NCI-H2227 treated with DMSO at 0.1 percent for 48 hours (cell line): ENCODE measurements at regions not wholly inside any gene's neighbourhood (a gene's known extent, or its start where the extent isn't known, plus 50 kb on each side); places are given as distances from the start of the nearest gene placed in this dataset.

Source experiments
- DNase-seq: peaks from one replicate; lab custom pipeline; 2025; lab: John Stamatoyannopoulos, UW

DNA sequence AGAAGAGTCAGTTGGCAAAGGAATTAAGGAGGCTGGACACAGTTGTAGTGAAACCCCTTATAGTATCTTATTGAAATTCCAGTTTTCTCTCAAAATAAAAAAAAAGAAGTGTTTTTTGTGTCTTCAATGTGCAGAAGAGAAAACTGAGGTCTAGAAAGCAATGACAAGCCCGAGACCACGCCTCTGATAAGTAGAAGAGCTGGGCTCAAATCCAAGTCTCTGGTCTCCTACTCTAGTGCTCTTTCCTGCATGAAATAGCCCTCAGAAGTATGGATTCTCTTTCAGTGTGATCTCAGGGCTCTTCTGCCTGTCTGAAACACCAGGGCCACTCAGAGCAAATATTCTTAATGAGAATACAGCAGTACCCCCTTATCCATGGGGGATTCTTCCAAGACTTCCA is 200.9 kb downstream of the KIF18A start:
- DNase-seq: no peak

DNA sequence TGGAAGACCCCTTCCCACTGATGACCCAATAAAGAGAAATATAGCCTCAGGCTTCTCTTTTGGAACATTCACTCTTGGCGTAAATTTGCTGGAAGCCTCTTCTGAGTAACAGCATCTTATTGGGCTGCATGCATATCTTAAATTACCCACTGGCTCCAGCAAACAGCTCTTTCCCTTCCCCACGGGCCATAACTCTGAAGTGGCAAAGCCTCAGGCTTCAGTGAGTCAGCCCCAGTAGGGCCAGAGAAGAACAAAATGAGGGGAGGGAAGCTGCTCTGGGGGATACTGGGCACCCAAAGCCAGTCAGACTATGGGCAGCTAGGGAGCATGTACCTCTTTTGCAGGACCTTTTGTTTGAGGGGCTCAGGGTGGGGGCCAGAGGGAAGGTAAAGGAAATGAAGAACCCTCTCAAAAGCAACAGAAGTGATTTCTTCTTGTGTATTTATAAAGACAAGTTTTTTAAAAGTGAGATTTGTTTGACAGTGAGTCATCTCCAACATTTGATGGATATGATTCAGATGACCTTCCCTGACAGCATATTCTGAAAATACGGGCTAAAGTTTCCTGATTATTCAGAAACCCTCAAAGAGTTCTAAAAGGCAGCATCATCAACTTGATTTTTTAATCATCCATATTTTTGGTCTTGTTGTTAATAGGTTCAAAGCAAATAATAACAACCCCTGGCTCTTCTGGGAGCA is 203.4 kb downstream of the KIF18A start:
- DNase-seq: no peak

DNA sequence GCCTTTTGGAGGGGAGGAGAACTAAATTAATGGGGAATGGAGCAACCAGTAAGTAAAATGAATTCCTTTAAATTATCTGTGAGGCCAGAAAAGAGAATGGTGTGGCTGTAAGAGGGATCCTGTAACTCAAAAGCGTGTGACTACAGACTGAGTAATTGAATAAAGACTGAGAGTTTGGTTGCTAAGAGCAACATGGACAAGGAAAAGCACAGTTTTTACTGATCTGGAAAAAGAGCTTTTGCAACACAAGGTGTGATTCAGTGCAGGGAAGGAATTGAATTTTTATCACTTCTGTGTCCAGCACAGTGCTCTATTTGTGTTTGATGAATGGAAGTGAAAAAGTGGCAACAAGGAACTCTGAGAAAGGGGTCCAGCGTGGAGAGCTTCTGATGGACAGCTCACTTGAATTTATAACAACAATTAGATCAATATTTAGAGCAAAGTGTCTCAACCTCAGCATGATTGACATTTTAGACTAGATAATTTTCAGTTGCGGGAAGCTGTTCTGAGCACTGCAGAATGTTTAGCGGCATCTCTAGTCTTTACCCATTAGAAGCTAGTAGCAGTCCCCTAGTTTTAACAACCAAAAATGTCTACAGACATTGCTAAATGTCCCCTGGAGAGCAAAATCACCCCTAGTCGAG is 202.8 kb upstream of the BDNF start:
- DNase-seq: no peak

DNA sequence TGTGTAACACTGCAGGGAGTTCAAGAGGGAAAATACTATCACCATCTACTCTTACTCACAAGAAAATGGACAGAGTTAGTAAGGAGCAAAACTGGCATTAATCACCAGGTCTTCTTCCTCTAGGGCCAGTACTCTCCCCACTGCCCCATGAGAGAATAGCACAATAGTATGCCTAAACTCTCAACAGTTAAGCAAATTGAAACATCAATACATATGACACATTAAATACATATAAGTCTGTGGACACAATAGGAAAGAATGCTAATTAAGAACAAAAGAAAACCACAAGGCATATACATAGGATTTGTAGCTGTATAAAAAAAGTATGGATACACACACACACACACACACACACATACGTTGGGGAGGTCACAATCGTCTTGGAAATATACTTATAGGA is 197.9 kb upstream of the BDNF start:
- DNase-seq: no peak

DNA sequence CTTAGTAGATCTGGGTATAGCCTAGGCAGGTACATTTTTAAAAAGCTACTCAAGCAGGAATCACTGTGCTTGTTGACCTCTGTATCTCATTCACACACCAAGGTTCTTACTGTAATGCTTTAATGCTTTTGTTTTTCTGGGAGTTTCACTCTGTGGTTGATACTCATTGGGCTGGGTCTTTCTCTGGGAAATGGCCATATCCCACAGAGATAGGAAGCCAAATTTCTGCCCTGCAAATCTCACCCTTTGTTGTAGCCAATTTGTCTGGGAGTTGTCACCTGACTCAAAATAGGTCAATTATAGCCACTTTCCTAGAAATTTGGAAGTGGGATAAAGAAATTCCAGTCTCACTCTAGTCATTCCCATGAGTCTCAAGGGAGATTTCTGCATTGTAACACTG is 195.8 kb upstream of the BDNF start:
- DNase-seq: no peak

DNA sequence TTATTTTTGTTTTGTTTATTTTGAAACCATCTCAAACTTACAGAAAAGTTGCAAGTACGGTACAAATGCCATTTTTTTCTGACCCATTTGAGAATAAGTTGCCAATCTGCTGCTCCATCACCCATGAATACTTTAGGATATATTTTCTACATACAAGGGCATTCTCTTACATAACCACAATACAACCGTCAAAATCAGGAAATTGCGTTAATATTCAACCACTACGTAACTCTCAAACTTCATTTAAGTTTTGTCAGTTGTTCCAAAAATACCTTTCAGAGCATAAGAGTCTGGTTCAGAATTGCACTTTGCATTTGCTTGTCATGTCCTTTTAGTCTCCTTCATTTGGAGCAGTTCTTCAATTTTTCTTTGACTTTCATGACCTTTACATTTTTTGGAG is 194.3 kb upstream of the BDNF start:
- DNase-seq: no peak

GRCh38 chr11:27886857-27887256 is 186.6 kb upstream of the BDNF start:
- DNase-seq: no peak

DNA sequence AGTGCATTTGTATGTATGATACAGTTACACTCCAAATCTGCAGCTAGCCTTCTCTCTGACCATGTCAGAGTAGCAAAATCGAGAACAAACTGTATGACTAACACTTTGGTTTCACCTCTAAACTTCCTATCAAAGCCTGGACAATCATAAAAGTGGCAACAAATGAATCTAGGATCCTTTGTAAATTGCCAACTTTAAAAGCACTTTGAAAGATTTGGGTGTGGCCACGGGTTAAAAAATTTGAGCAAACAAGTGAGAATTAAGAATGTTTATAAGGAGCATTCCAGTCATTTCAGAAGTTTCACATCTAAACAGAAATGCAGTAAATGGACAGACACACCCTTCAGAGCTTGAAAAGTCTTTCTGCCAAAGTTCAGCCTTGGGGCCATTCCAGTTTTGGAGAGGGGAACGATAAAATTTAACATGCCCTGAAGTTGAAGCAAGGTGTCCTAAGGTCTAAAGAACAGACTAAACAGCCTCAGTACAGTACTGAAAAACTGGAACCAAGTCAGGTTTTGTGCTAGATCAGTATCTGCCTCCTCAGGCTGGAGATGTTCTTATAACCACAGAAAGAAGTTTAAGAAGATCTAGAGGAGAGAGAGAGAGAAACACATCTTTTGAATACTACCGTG is 181.9 kb upstream of the BDNF start:
- no peak for DNase-seq

GRCh38 chr11:27875831-27876775 is 175.8 kb upstream of the BDNF start:
- no peak for DNase-seq

DNA sequence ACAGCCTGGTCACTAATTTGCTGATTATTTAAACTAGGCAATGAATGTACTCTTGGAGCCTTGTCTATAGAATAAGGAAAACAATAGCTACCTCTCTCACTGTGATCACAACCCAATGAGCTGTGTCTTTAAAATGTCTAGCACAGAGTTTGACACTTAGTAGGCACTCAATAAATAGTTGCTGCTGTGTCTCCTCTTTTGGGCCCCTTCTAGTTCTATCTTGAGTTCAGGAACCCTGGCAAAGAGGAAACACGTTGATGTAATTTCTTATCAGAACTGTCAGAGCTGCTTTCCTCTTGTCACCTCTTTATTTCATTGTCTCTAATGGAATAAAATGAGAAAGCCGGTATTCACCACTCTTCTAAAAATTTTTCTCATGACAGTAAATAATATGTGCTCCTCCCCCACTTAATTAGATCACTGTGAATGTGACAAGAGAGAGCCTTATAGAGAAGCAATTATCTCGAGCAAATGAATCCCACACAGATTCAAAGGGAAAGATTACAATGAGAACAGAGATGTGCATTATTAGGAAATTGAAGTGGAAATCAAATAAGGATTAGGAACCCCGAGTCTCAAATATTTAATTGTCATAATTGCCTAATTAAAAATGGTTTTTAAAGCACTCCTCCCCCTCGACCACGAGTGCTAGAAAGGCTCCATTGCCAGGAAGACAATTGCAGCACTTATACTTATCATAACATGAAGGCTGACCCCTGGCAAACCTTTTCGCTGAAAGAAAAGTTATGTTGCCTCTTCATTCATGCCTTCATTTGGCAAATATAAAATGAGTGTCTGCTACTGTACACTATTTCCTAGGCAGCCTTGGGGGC is 175.0 kb upstream of the BDNF start:
- DNase-seq: no peak

- DNase-seq: no peak
These were observed 173.4 kb upstream of the BDNF start for GRCh38 chr11:27873664-27874063.

DNA sequence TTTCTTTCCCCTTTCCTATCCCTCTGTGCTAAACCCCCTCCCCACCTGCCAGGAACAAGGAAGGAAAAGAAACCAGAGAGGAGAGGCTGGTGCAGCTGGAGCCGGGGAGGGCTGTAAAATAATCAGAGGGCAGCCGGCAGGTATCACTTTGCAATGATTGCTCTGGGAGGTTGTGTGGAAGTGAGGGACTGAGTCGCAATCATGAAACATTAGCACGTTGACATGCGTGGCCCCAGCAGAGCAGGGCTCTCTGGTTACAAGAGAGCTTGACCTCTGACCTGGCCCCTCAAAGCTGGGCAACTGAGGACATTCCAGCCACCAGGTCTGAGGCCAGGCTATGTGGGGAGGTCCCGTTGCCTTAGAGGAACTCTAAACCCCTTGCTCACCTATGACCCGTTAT is 170.8 kb upstream of the BDNF start:
- DNase-seq: no peak

DNA sequence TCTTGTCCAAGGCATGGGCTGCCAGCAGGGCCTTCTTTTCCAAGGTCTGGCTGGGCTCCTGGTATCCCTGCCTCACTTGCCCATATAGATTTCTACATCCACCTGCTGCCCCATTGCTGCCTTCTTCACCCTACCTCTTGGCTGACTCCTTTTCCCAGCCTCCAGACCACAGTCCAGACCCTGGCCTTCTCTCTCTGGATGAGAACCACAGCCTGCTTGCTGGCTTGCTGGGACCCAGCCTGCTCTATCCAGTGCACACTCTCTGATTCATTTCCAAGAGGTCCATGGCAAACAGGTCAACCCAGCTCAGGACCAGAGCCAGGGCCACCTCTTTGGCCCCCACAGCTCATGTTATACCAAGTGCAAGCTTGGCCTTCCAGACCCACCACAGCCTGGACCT is 169.4 kb upstream of the BDNF start:
- DNase-seq: no peak

- no peak for DNase-seq
These were observed 168.5 kb upstream of the BDNF start for GRCh38 chr11:27868709-27869108.

DNA sequence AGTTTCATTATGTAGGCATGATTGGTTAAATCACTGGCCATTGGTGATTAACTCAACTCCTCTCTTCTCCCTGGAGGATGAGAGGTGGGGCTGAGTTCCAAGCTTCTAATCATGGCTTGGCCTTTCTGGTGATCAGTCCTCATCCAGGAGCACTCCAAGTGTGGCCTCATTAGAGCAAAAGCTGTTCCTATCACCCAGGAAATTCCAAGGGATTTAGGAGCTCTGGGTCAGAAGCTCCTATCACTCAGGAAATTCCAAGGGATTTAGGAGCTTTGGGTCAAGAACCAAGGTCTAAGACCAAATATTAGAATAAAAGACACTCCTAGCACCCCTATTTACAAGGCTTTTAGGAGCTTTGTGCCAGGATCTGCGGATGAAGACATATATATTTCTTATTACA is 168.0 kb upstream of the BDNF start:
- no peak for DNase-seq

DNA sequence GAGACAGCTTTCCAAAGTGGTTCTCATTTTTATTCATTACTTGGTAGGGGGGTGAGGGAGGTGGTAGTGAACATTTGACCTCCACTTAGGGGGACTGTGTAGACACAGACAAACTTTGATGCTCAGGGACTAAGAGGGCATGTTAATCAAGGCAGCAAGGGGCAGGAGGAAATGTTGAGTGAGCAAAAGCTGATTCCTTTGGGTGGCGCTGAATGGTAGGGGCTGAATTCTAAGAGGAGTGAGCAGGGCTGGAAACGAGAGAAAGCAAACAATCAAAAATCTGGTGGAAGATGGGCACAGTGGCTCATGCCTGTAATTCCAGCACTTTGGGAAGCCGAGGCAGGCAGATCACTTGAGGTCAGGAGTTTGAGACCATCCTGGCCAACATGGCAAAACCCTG is 164.8 kb upstream of the BDNF start:
- DNase-seq: no peak

DNA sequence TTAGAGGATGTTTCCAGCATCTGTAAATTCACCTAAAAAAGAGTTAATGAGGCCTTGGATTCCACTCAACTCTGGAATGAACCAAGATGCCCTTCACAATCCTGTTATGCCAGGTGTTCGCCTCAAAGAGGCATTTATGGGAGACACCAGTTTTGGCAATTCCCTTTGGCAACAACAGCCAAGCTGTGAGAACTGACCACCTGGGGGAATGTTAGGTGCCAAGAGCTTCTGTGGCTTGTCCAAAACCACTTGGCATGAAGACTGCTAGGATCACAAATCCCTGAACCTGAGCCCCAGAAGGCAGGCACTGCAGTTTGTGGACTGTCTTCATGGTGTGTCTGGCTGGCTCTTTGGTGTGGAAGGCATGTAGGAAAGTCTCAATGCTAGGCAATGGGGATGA is 164.4 kb upstream of the BDNF start:
- no peak for DNase-seq

DNA sequence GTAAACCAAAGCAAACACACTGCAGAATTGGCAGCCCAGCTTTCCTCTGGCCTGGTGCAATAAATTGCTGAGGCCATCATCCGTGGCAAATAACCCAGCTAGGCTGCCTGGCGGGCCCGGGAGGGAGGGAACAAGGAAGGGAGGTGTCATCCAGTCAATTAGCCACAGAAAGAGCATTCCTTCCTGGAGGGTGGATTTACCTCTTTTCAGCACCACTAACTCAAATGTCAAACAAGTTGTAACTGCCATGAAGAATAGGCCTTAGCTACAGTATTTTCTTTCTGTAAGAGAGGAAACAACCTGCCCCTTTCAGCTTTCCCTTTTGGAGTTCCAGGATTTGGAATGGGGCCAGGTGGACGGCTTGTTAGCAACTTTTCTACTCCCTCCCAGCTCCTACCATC is 163.8 kb upstream of the BDNF start:
- DNase-seq: no peak

DNA sequence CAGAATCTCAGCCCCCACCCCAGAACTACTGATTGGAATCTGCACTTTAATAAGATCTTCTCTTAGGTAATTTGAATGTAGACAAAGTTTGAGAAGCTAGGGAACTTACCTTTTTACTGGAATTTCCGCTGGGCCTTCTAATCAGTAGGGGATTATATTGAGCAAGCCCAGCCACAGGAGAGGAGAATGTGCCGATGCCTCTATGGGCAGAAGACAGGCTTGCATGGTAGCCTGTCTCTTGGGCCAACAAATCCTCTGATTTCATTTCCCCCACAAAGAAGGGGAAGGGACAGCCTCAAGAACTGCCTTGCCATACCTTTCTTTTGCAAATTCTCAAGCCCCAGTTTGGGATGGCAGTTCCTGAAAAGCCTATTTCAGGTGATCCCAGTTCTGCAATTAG is 163.4 kb upstream of the BDNF start:
- no peak for DNase-seq

GRCh38 chr11:27861706-27862430 is 161.6 kb upstream of the BDNF start:
- DNase-seq: no peak

- no peak for DNase-seq
These were observed 160.6 kb upstream of the BDNF start for GRCh38 chr11:27860811-27861210.
